Muscle layer of colon (tissue), 2 donors: ENCODE measurements at regions not wholly inside any gene's neighbourhood (a gene's known extent, or its start where the extent isn't known, plus 50 kb on each side); places are given as distances from the start of the nearest gene placed in this dataset.
A peak's percentile ranks its signal among the peaks of the same experiment; 100 is the strongest.

Experiments
- H3K27ac ChIP-seq: one replicate; pipeline ENCODE4 v1.7.0; 2013; ENCODE audit warnings: low read depth, mild to moderate bottlenecking, low read length, moderate library complexity
- H3K27me3 ChIP-seq, 2 donors: one replicate each; pipeline ENCODE4 v1.7.0; 2013; ENCODE audit warnings: low read length in 2 of 2, mild to moderate bottlenecking in 2 of 2; ENCODE audit not compliant: insufficient read depth in 2 of 2, control insufficient read depth in 1 of 2
- H3K36me3 ChIP-seq: one replicate; pipeline ENCODE4 v1.7.0; 2013; ENCODE audit warnings: mild to moderate bottlenecking, low read length; ENCODE audit not compliant: insufficient read depth
- H3K4me1 ChIP-seq: one replicate; pipeline ENCODE4 v1.7.0; 2013; ENCODE audit warnings: mild to moderate bottlenecking, low read length; ENCODE audit not compliant: insufficient read depth
- H3K4me3 ChIP-seq, 2 donors: one replicate each; pipeline ENCODE4 v1.7.0; 2013; ENCODE audit warnings: low read length in 2 of 2, low read depth in 1 of 2, mild to moderate bottlenecking in 1 of 2, moderate library complexity in 1 of 2
- H3K9ac ChIP-seq: one replicate; pipeline ENCODE4 v1.7.0; 2013; ENCODE audit warnings: low read length
- H3K9me3 ChIP-seq: one replicate; pipeline ENCODE4 v1.7.0; 2013; ENCODE audit warnings: mild to moderate bottlenecking, low read length
- donor health status: abdominal sarcoma.
- donor health status: Adenocarcinoma of cecum.

DNA sequence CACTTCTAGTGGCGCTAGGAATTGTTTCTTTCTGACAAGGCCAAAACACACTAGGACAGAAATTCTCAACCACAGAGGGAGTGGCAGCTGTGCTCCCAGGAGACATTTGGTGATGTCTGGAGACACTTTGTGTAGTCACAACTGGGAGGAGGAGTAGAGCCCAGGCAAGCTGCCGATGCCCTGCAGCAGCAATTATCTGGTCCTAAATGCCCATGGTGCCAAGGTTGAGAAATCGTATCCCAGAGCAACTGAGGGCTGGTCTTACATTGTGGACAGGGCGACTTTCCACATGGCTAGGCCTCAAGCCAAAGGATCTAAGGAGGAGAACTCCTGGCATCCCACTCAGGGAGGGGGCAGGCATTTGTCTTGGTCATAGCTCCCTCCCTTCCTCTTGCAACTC lies 259.9 kb downstream of the GADD45G start:
- Histone ChIP-seq H3K4me3 (no peak overlapping the region), H3K27ac (no peak overlapping the region), H3K36me3 (no peaks in the 10 kb centered on the region), H3K9me3 (no peaks in the 10 kb centered on the region), H3K9ac (no peak overlapping the region), H3K4me1 (peaks cover 2% of the 10 kb centered on the region), H3K27me3 (no peaks in the 10 kb centered on the region)

DNA sequence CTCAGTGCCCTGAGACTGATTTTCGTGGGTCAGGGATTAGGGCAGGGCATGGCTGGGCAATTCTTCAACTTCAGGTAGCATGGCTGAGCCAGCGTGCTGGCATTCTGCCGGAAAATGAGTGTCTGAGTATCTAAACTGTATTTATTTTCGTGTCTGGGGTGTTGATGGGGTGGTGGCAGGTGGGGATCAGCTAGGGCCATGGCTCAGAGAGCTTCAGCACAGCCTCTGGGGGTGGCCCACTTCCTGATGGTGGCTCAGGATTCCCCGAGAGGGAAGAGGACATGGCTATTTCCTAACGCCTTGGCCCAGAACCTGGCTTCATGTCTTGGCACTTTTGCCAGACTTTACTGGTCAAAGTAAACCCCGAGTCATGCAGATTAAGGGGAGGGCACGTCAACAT lies 260.5 kb downstream of the GADD45G start:
- Histone ChIP-seq H3K36me3 (no peaks in the 10 kb centered on the region), H3K9ac (no peak overlapping the region), H3K9me3 (no peaks in the 10 kb centered on the region), H3K27me3 (no peaks in the 10 kb centered on the region), H3K4me1 (peaks cover 9% of the 10 kb centered on the region), H3K4me3 (no peak overlapping the region), H3K27ac (no peak overlapping the region)

DNA sequence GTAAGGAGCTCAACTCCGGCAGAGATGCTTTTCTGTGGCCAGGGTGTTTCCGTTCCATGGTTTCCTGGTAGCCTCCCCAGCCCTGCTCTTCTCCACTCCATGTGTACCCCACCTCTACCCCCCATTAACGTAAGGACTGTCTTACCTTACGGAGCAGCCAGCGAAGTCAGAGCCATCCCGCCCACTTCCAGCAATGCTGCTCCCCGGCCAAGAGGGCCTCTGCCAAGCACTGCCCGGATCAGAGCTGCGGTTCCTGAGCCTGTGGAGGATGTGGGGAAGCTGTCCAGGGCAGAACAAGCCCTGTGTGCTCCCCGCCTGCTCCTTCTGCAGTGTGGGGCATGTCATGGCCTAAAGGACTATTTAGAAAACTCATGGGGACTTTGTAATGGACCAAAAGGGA lies 261.2 kb downstream of the GADD45G start:
- Histone ChIP-seq H3K4me1 (peaks cover 11% of the 10 kb centered on the region), H3K27me3 (no peaks in the 10 kb centered on the region), H3K9ac (no peak overlapping the region), H3K36me3 (no peaks in the 10 kb centered on the region), H3K4me3 (no peak overlapping the region), H3K9me3 (no peaks in the 10 kb centered on the region), H3K27ac (no peak overlapping the region)

DNA sequence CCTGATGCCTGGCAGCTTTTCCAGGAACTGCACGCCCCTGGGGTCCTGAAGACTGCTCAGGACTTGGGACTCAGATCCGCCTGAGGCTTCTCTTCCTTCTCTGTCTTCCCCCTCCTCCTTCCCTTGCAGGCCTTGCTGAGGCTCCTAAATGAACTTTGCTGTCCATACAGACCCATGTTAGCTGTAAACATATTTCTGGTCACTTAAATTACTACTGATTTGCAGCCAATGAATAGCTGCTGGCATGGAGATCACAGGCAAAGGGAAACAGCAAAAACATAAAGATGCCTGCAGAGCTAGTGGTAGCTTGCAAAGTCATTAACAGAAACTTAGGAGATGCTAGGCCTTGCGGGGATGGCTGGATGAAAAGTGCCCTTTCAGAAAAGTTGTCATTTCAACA lies 261.9 kb downstream of the GADD45G start:
- Histone ChIP-seq H3K4me3 (no peak overlapping the region), H3K36me3 (no peaks in the 10 kb centered on the region), H3K4me1 (peaks cover 14% of the 10 kb centered on the region), H3K27ac (no peak overlapping the region), H3K27me3 (no peaks in the 10 kb centered on the region), H3K9ac (no peak overlapping the region), H3K9me3 (no peaks in the 10 kb centered on the region)

- H3K9me3 ChIP-seq: no peaks in the 10 kb centered on the region
- H3K4me3 ChIP-seq: no peak overlapping the region
- H3K27me3 ChIP-seq: no peaks in the 10 kb centered on the region
- peaks cover 28% of the 10 kb centered on the region for H3K4me1 ChIP-seq
- H3K9ac ChIP-seq: no peak overlapping the region
- no peak overlapping the region for H3K27ac ChIP-seq
- no peaks in the 10 kb centered on the region for H3K36me3 ChIP-seq
Observed at GRCh38 chr9:89868100-89868499, 263.3 kb downstream of the GADD45G start.

- H3K27me3 ChIP-seq: no peaks in the 10 kb centered on the region
- H3K4me3 ChIP-seq: no peak overlapping the region
- H3K9ac ChIP-seq: no peak overlapping the region
- no peaks in the 10 kb centered on the region for H3K36me3 ChIP-seq
- H3K4me1 ChIP-seq: peaks cover 46% of the 10 kb centered on the region
- no peaks in the 10 kb centered on the region for H3K9me3 ChIP-seq
- no peak overlapping the region for H3K27ac ChIP-seq
Observed at GRCh38 chr9:89869793-89870580, 265.2 kb downstream of the GADD45G start.

DNA sequence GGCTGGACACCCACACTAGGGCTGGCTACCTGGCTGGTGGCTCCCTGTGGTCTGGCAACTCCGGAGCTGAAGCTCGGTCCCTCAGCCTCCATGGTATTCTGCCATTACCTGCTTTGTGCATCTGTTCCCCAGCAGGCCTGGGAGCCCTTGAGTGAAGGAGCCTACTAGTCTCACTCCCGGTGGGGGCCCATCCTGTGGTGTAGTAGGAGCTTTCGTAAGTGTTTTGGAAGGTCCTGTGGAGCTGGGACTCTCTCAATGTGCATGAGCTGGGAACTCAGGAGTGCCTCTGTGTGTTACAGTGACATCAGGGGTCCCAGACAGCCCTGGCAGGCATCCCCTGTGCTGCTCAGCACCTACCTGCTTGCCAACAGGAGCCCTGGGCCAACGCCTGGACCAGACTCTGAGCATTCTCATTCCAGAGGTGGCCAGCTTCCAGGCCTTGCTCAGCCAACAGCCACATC lies 267.1 kb downstream of the GADD45G start:
- no peak overlapping the region for H3K4me3 ChIP-seq
- H3K27me3 ChIP-seq: no peaks in the 10 kb centered on the region
- H3K9ac ChIP-seq: no peak overlapping the region
- no peak overlapping the region for H3K27ac ChIP-seq
- H3K36me3 ChIP-seq: no peaks in the 10 kb centered on the region
- no peaks in the 10 kb centered on the region for H3K9me3 ChIP-seq
- peaks cover 53% of the 10 kb centered on the region for H3K4me1 ChIP-seq

DNA sequence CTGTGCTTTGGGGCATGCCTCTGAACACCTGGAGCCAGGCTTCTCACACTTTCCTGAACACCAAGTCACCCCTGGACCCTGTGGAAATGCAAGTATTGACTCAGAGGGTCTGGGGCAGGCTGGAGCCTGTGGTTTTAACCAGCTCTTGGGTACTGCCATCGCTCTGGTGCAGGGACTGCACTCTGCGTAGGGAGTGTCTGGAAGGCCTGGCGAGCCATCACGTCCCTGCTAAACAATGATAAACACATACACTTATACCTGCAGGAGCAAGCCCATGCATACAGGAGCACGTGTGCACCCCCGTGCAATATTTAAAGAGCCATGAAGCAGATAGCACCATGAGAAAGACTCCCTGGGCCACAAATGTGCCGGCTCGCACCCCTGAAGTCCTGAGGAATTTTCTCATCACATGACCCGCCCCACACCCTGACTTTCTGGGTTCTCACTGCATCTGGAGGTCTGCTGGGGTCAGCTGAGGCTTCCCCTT lies 267.7 kb downstream of the GADD45G start:
- Histone ChIP-seq H3K27me3 (no peaks in the 10 kb centered on the region), H3K9me3 (no peaks in the 10 kb centered on the region), H3K4me3 (no peak overlapping the region), H3K4me1 (peaks cover 56% of the 10 kb centered on the region), H3K9ac (no peak overlapping the region), H3K27ac (no peak overlapping the region), H3K36me3 (no peaks in the 10 kb centered on the region)

DNA sequence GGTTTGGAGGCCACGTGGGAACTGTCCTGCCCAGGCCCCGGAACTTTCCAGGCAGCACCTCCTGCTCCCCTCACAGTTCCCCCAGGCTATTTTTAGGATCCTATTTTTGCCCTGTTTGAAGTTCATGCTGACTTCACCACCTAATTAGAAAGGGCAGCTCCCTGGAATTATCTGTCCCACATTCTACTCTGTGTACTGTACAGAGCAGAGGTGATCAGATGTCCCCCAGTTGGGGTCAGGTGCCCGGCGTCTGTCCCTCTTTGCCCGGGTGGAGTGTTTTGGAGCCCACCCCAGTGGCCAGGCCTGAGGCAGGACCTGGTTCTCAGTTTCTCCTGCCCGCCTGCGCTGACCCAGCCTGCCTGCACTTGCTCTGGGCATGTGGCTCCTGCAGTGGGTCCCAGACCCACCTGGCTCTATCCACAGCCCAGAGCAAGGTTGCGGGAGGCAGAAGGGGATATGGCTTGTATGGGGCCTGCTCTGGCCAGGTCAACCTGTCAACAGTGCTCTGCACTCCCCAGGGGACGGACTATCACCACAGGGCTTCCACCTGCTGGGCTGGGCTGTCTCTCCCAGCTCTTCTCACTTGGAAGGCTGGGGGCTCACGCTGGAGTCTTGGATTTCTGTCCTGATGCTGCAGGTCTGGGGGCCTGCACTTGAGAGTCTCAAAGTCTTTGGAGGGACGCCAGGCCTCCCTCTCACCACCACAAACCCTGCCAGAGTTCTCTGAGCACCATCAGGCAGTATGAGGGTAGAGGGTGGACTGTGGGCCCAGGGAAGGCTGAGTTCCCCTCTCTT lies 268.3 kb downstream of the GADD45G start:
- Histone ChIP-seq H3K27me3 (no peaks in the 10 kb centered on the region), H3K36me3 (no peaks in the 10 kb centered on the region), H3K4me3 (no peak overlapping the region), H3K9ac (no peak overlapping the region), H3K4me1 (peaks cover 60% of the 10 kb centered on the region), H3K9me3 (no peaks in the 10 kb centered on the region), H3K27ac (no peak overlapping the region)

DNA sequence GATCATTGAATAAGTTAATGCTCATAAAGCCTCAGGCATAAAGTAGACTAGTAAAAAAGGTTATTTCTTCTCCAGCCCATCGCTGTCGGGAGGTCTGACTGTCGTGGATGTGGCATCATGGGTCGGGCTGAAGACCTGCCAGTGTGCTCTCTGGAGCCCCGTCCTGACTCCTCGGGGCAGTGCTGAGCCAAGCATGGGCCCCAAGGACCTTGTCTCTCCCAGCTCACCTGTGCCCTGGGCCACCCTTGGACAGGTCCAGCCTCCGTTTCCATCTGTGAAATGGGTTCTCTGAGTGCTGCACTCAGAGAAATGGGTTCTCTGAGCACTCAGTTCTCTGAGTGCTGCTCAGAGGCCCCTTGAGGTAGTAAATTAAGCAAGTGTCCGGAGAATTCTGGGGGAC lies 269.0 kb downstream of the GADD45G start:
- Histone ChIP-seq H3K27ac (no peak overlapping the region), H3K4me1 (peaks cover 61% of the 10 kb centered on the region), H3K27me3 (no peaks in the 10 kb centered on the region), H3K9me3 (no peaks in the 10 kb centered on the region), H3K4me3 (no peak overlapping the region), H3K36me3 (no peaks in the 10 kb centered on the region), H3K9ac (no peak overlapping the region)

DNA sequence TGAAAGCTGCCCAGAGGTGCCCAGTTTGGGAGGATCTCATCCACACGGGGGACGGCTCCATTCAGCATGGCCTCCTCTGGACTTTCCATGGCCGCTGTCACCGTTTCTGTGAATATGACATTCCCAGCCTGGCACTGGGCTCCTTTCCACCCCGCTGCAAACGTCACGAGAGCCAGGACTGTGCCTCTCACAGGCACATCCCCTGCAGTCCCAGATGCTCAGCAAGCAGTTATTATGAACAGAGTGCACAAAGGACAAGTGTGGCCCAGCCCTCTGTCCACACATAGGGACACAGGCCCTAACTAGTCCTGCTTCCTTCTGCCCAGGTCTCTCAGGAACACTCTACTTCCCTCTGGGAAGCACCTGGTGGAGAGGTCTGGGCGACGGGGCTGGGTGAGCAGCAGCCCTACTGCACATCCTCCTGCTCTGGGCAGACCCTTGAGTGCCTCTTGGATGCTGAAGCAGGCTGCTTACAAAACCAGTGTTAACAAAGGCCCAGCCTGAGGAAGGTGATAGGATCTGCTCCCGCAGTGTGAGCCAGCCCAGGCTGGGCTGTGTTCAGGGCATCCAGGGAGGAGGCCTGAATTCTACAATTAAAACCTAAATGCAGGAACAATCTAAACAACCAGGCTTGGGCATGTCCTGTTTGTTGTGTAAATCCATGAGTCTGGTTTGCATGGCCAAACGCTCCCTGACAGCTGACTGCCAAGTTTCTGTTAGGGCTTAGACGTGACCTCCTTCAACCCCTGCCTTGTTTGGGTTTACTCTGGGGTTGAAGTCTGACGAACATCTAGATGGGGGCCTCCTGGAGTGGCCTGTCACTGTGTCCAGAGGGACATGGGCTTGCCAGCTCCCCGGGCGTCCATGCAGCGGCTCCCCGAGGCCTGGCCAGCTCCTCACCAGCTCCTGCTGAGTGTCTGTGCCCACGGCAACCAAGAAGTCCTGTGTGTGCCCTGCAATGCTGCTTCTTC lies 269.8 kb downstream of the GADD45G start:
- Histone ChIP-seq H3K36me3 (no peaks in the 10 kb centered on the region), H3K27me3 (no peaks in the 10 kb centered on the region), H3K4me1 (peaks cover 63% of the 10 kb centered on the region), H3K9ac (no peak overlapping the region), H3K4me3 (no peak overlapping the region), H3K27ac (peak overlapping the region; percentile 20), H3K9me3 (no peaks in the 10 kb centered on the region)
